GM18511 (cell line): ENCODE measurements at regions not wholly inside any gene's neighbourhood (a gene's known extent, or its start where the extent isn't known, plus 50 kb on each side); places are given as distances from the start of the nearest gene placed in this dataset.
"Not testable (repeated sequence)": the region's sequence is repeated elsewhere in the genome, so short reads cannot be mapped to it uniquely, and the experiment has no call there.

ENCODE experiments used
- ATAC-seq: cut with Tn5 transposase; IDR thresholded peaks from one replicate; pipeline ENCODE4 v1.9.1; 2021; ENCODE audit warnings: mild to moderate bottlenecking, moderate library complexity; ENCODE audit not compliant: unreplicated experiment

- ATAC-seq = no peak
Observed at GRCh38 chr2:106293271-106293783, 99.2 kb upstream of the UXS1 start.

DNA sequence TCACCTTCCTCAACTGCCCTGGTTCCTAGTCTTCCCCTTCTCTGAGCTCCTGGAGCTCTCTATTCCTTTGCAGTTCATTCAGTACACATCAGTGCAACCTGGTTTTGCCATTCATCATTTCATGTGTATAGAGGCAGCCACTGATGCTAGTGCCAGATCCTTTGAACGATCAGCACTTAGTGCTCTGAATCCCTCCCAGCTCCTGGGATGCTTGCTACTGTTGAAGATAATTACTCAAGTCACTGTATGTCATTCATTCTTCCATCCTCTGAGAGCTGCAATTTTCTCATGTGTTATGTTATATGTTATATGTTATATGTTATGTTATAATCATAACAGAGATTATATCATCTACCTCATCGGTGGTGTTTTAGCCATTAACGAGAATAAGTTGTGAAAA is 98.5 kb upstream of the UXS1 start:
- no peak for ATAC-seq

- no peak for ATAC-seq
Observed at GRCh38 chr2:106288873-106289272, 94.8 kb upstream of the UXS1 start.

- no peak for ATAC-seq
Observed at GRCh38 chr2:106285237-106285829, 91.2 kb upstream of the UXS1 start.

DNA sequence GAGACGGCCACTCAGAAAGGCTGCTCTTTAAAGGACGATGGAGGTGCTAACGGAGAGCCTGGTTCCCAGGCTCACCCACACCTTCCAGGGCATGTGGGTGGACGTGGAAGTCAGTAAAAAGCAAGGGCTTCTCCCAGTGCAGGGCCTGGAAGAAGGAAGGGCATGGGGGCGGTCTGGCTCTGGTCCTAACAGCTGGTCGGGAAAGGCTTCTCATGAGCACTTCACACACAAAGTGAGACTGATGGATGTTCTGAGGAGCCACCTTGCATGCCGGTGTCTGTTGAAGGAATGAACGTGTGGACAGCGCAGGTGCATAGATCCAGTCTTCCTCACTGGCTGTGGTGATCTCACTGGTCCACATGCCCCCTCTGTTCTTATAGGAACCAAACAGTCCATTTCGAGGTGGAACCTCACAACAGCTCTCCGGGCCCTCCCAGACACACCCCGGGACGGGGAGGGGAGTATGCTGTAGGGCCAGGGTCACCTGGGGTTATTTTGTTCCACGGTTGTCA is 90.6 kb upstream of the UXS1 start:
- no peak for ATAC-seq

DNA sequence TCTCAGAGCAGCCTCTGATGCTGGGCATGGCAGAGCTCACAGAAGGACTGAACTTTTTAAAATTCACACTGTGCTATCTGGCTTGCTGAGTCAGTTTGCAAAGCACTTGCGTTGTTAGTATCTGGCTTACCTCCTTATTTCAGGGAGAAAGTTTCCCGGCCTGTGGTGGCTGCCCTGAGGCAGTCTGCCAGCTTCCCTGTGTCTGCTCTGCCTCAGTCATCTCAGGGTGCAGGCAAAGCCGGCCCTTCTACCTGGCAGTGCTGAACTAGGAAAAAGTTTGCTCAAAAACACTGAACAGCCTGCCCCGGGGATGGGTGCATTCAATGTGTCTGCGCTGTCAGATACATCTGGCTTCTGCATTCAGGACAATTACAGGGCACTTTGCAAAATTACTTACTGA is 90.2 kb upstream of the UXS1 start:
- no peak for ATAC-seq

DNA sequence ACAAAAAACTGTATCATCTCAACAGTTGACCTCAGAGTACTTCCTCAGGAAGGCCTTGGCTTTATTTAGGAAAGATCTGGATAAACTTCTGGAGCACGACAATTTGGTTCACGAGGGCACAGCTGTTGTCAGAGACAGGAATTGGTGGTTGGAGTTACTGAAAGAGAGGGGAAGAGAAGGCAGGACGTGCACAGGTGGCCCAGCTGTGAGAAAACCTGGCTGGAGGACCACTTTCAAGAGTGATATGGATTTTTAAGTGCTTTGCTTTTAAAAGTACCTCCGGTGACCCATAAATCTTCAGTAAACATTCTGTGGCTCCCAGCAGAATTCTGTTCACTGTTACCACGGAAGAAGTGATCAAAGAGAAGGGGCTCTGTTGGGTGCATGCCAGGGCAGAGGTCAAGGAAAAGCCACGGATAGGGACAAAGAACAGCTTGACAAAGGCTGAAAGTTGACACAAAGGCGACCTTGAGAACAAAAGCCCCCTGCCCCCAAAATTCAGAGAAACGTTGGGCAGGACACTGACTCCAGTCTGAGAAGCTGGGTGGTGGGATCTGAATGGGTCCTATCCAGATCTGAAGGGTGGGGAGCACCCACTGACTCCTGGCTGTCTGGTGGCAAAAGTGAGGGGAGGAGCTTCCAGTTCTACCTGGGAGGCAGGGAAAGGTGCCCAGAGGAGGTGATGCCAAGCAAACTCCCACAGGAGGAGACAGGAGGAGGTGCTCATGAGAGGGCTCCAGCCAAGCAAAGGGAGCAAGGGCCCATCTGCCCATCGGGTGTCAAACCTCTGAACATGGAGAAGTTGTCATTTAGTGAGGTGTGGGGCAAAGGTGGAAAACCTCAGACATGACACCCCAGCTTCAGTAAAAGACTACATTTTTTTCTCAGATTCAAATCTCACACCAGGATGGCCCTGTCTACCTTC is 89.4 kb upstream of the UXS1 start:
- not testable (repeated sequence) for ATAC-seq

DNA sequence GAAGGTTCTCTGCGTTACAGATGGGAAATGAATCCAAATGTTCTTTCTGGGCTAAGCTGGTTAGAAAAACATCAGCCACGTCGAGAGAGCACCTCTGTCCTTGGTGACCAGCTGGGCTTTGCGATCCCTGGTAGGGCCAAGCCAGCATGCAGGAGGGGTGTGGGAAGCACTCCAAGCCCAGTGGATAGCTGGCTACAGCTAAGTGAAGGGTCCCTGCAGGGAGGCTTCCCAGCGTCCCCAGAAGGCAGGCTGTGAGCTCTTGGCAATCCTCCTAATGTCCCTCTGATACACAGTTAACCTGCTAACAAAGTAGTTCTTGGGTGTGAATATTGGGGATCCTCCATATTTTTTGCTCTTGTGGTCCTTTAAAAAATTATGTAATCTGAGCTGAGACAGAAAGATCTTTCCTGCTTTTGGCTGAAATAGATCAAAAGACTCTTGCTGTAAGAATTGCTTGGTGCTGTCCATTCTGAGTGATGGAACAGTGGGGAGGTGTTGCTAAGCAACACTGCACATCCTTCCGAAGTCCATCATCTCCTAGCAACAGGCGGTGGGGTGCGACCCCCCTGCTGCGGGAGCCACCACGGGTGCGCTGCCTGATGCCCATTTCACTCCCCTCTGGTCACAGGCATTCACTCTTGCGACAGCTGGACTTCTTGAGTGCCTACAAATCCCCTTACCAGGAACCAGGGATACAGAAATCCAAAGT is 88.5 kb upstream of the UXS1 start:
- ATAC-seq = no peak

DNA sequence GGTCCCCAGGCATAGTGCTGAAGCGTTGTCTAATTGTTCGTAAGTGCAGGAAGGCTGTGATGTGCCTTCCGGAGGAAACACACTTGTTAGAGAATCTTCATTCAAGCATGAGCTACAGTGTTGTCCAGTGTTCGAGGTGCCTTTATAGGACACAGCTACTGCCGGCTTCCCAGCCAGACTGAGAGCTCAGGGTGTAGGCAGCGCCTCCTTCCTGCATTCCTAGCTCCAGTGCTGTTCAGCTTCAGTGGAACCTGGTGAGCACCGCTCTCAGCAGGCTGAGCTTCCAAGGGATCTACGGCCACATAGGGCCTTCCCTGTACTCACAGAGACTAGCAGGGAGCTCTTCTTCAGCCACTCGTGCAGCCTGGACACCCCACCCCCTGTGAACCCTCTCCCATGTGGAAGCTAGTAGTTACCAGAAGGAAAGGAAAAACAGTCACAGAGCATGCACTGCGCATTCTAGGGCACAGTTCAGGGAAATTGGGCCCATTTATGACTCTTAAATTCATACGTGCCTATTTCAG is 87.9 kb upstream of the UXS1 start:
- not testable (repeated sequence) for ATAC-seq

DNA sequence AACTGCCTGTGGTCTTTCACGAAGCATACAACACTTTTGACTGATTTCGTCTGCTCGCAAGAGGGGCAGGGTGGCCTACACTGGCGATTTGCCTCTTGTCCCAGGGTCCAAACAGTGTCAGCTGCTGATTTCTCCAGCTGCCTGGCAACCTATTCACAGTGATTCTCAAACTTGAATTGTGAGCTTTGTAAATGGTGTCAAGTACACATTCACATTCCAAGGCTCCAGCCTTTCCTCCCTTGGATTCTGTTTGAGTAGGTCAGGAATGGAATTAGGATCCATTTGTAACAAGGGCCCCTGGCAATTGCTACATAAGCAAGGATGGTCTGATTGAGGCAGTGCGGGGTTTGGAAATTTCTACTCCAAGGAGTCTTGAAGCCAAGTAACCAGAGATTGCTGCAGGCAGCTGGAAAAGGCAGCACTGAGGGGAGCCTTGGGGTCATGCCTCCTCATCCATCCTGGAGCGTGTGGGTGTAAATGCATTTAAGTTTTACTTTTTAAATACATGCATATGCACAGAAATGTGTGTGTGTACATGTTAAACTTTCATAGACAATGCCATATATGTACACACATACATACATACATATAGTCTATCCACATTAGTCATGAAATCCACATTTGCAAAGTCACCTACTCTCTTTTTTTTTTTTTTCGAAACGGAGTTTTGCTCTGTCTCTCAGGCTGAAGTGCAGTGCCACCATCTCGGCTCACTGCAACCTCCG is 86.8 kb upstream of the UXS1 start:
- ATAC-seq = no peak

GRCh38 chr2:106280224-106280623 is 86.1 kb upstream of the UXS1 start:
- ATAC-seq = no peak

DNA sequence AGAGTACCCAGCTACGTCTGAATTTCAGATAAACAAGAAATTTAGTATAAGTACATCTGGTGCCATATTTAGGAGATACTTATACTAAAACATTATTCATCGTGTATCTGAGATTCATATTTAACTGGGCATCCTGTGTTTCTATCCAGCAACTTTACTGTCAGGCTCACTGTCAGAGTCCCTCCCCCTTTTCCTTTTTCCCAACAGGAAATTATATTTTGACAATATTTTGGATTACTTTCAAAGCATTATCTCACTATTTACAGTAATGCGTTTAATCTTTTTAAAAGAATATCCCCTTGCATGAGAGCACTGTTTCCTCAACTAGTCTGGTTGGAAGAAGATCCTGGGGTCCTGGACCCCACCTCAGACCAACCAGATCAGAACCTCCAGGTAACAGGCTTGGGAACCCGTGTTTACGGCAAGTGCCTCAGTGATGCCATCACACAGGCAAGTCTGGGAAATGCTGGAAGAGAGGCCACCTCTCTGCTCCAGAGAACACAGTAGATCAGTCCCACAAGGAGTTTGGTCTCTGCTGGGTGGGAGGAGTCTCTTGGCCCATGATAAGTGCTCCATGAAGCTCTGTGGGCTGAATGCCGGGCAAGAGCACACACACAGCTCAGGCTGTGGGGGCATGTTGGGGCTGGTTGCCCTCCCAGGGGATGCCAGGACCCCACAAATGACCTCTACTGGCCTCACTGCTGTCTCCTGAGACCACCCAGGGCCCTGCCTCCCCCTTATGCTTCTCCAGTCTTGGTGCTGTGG is 84.2 kb upstream of the UXS1 start:
- no peak for ATAC-seq

- no peak for ATAC-seq
Observed at GRCh38 chr2:106277426-106277825, 83.3 kb upstream of the UXS1 start.

DNA sequence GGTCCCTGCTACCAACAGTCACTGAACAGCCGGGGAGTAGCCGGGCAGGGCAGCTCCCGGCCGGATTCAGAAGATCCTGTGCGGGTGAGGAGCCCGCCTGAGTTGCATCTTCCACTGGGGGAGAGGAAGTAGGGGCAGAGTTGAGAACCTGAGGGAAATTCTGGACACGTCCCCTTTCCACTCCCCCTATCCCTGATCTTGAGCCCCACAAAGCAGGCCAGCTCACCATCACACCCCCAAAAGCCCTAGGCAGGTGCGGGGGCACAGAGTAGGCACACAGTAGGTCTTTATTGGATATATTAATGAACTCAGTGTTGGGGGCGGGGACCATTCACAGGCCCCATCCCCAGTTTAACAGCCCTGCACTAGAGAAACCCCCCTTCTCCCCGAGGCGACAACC is 81.9 kb upstream of the UXS1 start:
- ATAC-seq = no peak

- no peak for ATAC-seq
Observed at GRCh38 chr2:106274668-106275067, 80.6 kb upstream of the UXS1 start.

DNA sequence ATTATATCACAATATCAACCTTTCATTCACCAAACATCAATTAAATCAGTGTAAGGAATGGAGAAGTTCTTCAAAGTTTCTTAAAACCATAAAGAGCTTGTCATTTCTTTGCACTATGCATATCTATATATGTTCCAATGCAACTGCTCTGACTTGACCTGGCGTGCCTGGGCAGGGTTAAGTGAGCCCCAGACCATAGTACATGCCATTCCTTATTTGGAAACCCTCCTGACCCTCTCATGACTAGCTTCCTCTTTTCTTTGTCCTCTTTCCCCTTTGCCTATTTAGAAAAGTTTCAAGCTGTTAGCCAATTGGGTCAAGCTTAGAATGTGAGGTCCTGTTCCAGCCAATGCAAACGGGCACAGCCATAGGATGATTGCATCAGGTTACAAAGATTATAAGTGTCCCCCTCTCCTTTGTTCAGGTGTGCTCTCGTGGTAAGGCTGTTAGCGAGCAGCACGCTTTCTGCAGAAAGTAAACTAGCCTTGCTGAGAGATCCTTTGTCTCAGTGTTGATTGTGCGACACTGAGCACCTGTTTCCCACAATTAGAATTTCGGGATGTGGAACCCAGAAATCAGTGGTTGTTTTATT is 78.2 kb upstream of the UXS1 start:
- peak; percentile 42 for ATAC-seq

DNA sequence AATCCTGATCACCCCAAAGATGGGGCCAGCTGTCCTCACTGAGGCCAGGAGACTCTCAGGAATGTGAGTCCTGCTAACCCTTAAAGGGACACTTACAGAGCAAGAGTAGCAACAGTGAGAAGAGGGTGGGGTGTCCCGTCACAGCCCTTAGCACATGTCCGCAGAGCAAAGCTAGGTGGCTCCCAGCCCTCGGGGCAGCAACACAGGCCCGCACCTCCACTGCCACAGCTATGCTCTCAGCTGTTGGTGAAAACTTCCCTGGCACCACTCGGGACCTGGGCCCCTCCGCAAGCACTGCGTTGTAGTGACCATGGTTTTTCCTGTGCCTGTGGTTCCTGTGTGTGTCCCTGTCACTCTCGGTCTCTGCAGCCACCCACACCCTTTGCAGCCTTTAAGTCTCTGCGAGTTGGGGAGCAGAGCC is 76.4 kb upstream of the UXS1 start:
- ATAC-seq = no peak

DNA sequence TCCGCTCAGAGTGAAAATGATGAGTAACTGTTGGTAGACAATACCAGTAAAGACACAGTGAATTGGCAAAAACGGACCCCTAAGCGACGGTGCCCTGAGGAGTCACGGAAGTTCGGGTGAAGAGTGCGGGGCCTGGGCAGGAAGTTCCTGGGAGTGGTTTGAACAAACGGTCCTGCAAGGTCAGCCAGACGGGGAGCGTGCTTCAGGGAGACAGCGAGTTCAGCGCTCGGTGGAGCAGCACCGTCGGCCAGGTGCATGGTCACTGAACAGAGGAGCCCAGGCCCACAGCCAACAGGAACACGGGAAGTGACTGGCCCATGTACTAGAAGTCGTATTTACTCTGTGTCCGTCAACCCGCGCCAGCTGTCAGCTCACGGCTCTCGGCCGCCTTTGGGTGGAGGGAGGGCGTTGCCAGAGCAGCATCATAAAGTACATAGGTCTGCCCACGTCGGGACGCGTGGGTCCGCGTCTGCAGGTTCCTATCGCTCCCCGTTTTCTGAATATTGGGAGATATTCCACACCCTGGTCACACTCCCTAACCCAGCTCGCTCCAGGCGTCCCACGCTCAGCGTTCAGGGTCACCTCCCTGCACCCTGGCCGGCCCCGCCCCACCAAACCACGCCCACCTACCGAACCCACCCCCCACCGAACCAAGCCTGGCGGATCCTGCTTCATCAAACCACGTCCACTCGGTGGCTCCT is 75.6 kb upstream of the UXS1 start:
- ATAC-seq = peak; percentile 59

DNA sequence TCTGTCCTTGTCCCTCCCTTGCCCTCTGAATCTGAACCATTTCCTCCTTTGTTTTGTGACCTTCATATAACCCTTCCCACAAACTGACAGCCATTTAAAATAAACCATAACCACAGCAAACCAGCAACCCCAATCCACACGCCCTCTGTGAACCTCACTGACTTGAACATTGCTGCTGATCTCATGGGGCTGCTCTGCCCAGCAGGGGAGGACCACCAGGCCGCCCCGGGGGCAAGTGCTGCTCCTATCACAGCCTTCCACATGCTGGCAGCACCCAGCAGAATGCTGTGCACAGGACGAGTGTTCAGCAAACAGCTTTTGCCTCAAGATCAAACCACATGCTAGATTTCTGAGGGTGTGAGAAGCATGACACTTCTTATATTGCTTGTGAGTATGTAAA is 73.9 kb upstream of the UXS1 start:
- ATAC-seq = no peak
